ENCODE measurements at regions not wholly inside any gene's neighbourhood (a gene's known extent, or its start where the extent isn't known, plus 50 kb on each side); places are given as distances from the start of the nearest gene placed in this dataset.

DNA sequence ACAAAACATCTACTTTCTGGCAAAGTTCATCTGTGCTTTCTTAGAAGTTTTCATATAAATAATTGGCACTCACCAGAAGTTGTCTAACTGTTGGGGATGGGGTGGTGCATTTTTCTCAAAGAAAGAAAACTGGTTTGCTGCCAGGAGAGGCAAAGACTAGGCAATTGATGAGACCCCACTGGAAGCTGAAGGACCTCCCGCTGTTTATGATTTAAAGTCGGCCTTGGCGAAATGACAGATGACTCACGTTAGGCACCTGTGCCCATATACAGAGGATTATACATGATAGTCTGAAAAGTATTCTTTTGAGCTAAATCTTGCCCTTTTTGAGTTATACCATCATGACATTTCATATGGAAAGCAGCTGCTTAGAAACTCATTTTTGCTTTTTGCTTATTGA is 193.0 kb upstream of the ZFHX3 start:
- TF ChIP-seq, protein P1, sequence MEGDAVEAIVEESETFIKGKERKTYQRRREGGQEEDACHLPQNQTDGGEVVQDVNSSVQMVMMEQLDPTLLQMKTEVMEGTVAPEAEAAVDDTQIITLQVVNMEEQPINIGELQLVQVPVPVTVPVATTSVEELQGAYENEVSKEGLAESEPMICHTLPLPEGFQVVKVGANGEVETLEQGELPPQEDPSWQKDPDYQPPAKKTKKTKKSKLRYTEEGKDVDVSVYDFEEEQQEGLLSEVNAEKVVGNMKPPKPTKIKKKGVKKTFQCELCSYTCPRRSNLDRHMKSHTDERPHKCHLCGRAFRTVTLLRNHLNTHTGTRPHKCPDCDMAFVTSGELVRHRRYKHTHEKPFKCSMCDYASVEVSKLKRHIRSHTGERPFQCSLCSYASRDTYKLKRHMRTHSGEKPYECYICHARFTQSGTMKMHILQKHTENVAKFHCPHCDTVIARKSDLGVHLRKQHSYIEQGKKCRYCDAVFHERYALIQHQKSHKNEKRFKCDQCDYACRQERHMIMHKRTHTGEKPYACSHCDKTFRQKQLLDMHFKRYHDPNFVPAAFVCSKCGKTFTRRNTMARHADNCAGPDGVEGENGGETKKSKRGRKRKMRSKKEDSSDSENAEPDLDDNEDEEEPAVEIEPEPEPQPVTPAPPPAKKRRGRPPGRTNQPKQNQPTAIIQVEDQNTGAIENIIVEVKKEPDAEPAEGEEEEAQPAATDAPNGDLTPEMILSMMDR (IDR thresholded peaks at IDR 0.05), result no peak
- TF ChIP-seq POLR2AphosphoS5 (IDR thresholded peaks at IDR 0.05; ENCODE audit: insufficient read depth in 1 of 2, low read depth in 1 of 2), result no peak

Measured in vagina (tissue), 2 donors.